ENCODE measurements at regions not wholly inside any gene's neighbourhood (a gene's known extent, or its start where the extent isn't known, plus 50 kb on each side); places are given as distances from the start of the nearest gene placed in this dataset.

- TF ChIP-seq ZNF184 (CRISPR knock-in tag; IDR thresholded peaks at IDR 0.05) (no peak), RAD21 (CRISPR knock-in tag; conservative IDR thresholded peaks at IDR 0.05 in 1 of 2, IDR thresholded peaks at IDR 0.05 in 1 of 2) (no peak), RB1 (IDR thresholded peaks at IDR 0.05; ENCODE audit: low read depth) (no peak)
These were observed 191.2 kb downstream of the FAM170A start for GRCh38 chr5:119820608-119821007.

All from K562 (cell line).